ENCODE measurements at regions not wholly inside any gene's neighbourhood (a gene's known extent, or its start where the extent isn't known, plus 50 kb on each side); places are given as distances from the start of the nearest gene placed in this dataset.
"Not testable (repeated sequence)": the region's sequence is repeated elsewhere in the genome, so short reads cannot be mapped to it uniquely, and the experiment has no call there.

- no peak overlapping the region for H3K4me3 ChIP-seq
- H3K36me3 ChIP-seq, result no peaks in the 10 kb centered on the region
- WGBS, 2 donors, result 54 to 75% methylated on average over 4 to 5 of the region's 5 CpGs
- TF ChIP-seq POLR2A (IDR thresholded peaks at IDR 0.05) (no peak), CTCF (IDR thresholded peaks at IDR 0.05) (no peak)
- no peak for DNase-seq
- H3K4me1 ChIP-seq, result no peaks in the 10 kb centered on the region
- H3K9me3 ChIP-seq, result peaks cover 0 to 2% (median 0%) of the 10 kb centered on the region in 3 donors
- intact Hi-C loops (cut with DNase I), result no loop called here
- H3K27ac ChIP-seq, result no peak overlapping the region
- no peaks in the 10 kb centered on the region for H3K27me3 ChIP-seq
These were observed 138.5 kb upstream of the ANKRD28 start for GRCh38 chr3:15936312-15936711.

- intact Hi-C loops (cut with DNase I), result no loop called here
- no peak overlapping the region for H3K27ac ChIP-seq
- DNase-seq, result no peak
- 79 to 100% methylated on average over 1 of the region's 1 CpG for WGBS, 2 donors
- no peaks in the 10 kb centered on the region for H3K36me3 ChIP-seq
- H3K9me3 ChIP-seq, result peaks cover 0 to 5% (median 0%) of the 10 kb centered on the region in 3 donors
- no peak overlapping the region for H3K4me3 ChIP-seq
- H3K4me1 ChIP-seq, result no peaks in the 10 kb centered on the region
- H3K27me3 ChIP-seq, result no peaks in the 10 kb centered on the region
- no peak for TF ChIP-seq CTCF (IDR thresholded peaks at IDR 0.05)
- no peak for TF ChIP-seq POLR2A (IDR thresholded peaks at IDR 0.05)
These were observed 142.9 kb upstream of the ANKRD28 start for GRCh38 chr3:15940641-15941040.

- WGBS, 2 donors, result 88 to 100% methylated on average over 1 to 2 of the region's 2 CpGs
- H3K9me3 ChIP-seq; DNase-seq; H3K4me1 ChIP-seq; H3K4me3 ChIP-seq; H3K27ac ChIP-seq; H3K36me3 ChIP-seq; intact Hi-C loops (cut with DNase I); H3K27me3 ChIP-seq: not testable (repeated sequence)
These were observed 143.7 kb upstream of the ANKRD28 start for GRCh38 chr3:15941457-15941856.

GRCh38 chr3:15941958-15942357 lies 144.2 kb upstream of the ANKRD28 start:
- Histone ChIP-seq H3K4me3 (no peak overlapping the region), H3K27ac (no peak overlapping the region), H3K27me3 (no peaks in the 10 kb centered on the region), H3K9me3 (peaks cover 0 to 5% (median 0%) of the 10 kb centered on the region in 3 donors), H3K36me3 (no peaks in the 10 kb centered on the region), H3K4me1 (no peaks in the 10 kb centered on the region)
- TF ChIP-seq POLR2A (IDR thresholded peaks at IDR 0.05) (no peak), CTCF (IDR thresholded peaks at IDR 0.05) (no peak)
- WGBS, 2 donors, result 92 to 100% methylated on average over 1 of the region's 1 CpG
- intact Hi-C loops (cut with DNase I), result no loop called here
- DNase-seq, result no peak

- Histone ChIP-seq H3K4me1 (no peaks in the 10 kb centered on the region), H3K9me3 (peaks cover 0 to 5% (median 0%) of the 10 kb centered on the region in 3 donors), H3K4me3 (no peak overlapping the region), H3K27me3 (no peaks in the 10 kb centered on the region), H3K27ac (no peak overlapping the region), H3K36me3 (no peaks in the 10 kb centered on the region)
- DNase-seq, result no peak
- TF ChIP-seq POLR2A (IDR thresholded peaks at IDR 0.05), result no peak
- no peak for TF ChIP-seq CTCF (IDR thresholded peaks at IDR 0.05)
- intact Hi-C loops (cut with DNase I), result no loop called here
These were observed 144.7 kb upstream of the ANKRD28 start for GRCh38 chr3:15942462-15942861.

- no peaks in the 10 kb centered on the region for H3K27me3 ChIP-seq
- no peaks in the 10 kb centered on the region for H3K4me1 ChIP-seq
- H3K9me3 ChIP-seq, result peaks cover 0 to 5% (median 0%) of the 10 kb centered on the region in 3 donors
- TF ChIP-seq POLR2A (IDR thresholded peaks at IDR 0.05) (no peak), CTCF (IDR thresholded peaks at IDR 0.05) (no peak)
- no peak overlapping the region for H3K27ac ChIP-seq
- no peaks in the 10 kb centered on the region for H3K36me3 ChIP-seq
- no peak overlapping the region for H3K4me3 ChIP-seq
- intact Hi-C loops (cut with DNase I), result no loop called here
- WGBS, 2 donors, result 84 to 91% methylated on average over 2 of the region's 2 CpGs
- no peak for DNase-seq
These were observed 145.2 kb upstream of the ANKRD28 start for GRCh38 chr3:15942936-15943335.
